GM18508 (cell line): ENCODE measurements at regions not wholly inside any gene's neighbourhood (a gene's known extent, or its start where the extent isn't known, plus 50 kb on each side); places are given as distances from the start of the nearest gene placed in this dataset.

Experiments
- ATAC-seq: cut with Tn5 transposase; IDR thresholded peaks from one replicate; pipeline ENCODE4 v1.9.1; 2021; ENCODE audit warnings: moderate number of reproducible peaks; ENCODE audit not compliant: insufficient read depth, unreplicated experiment

DNA sequence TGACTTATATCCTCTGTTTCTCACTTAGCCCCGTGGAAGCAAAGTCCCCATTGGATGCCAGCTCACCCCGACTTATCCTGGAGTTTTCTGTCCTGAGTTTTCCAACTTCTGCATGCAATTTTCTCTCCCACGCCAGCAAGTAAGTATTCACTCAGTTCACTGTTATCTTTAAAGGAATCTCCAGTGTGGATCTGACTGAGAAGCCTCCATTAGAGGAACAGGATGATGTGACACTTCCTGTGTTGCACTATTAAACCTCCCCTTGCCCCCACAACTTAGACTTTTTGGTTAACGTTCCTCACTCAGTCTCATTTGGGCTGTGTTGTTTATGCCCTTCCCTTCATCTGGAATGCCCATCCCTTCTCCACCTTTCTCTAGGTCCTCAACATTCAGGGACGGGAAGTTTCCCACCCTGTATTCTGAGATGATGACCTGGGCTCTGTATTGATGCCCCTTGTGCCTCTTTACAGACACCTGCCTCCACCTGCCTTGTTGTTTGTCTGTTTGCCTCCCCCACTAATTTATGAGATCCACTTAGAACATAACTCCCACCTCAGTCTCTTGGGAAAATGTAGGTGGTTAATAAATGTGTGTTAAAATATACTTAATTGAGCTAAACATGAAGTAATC is 536.1 kb upstream of the RAB6C start:
- no peak for ATAC-seq

DNA sequence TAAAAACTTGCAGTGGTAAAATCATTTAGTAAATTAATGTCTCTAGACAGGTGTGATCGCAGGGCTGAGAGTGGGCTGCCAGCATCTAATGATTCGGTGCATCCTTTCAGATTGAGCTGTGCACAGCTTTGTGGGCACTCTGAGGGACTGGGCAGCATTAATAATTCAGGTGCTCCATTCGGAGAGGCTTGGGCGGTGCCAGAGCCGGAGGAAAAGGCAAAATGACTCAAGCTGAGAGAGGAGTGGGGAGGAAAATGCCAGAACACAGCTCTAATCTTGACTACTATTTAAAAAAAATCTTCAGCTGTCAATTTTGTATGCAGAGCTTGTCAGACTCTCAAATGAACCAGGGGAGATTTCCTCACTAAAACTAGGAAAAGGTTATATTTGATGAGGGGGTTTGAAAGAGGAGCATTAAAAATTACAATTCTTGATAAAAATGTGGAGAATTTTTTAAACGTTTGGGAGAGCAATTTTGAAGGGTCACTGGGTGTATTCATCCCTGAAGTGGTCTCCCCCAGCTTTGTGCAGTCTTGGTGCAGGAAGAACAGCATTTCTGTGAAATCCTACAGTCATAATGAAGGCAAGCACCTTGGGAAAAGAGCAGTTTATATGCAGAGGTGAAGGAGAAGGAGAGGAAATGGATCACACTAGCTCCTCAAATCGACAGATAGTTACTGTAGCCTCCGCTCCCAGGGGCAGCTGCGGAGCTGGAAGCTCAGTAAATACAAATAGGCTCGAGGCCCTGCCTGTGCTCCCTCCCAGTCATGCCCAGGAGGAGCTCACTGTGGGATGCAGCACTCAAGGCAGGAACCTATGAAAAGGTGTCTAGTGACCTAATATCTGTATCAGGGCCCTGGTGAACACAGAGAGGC is 535.4 kb upstream of the RAB6C start:
- ATAC-seq, result no peak

DNA sequence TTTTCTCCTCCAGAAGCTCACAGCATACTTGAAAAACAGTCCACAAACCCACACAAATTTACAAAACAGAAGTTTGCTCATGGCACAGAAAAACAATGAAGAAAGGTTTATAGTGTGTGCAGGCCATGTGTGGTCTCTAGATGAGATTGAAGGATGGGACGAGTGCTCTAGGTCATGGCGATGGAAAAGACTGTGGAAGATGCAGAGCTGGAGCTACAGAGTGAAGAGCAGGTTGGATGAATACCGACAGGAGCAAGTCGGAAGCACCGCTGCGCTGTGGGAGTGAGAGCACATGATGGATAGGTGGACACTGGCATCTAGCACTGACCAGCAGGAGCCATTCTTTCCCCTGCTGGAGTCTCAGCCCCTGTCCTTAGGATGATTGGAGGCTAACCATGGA is 534.7 kb upstream of the RAB6C start:
- ATAC-seq, result no peak

DNA sequence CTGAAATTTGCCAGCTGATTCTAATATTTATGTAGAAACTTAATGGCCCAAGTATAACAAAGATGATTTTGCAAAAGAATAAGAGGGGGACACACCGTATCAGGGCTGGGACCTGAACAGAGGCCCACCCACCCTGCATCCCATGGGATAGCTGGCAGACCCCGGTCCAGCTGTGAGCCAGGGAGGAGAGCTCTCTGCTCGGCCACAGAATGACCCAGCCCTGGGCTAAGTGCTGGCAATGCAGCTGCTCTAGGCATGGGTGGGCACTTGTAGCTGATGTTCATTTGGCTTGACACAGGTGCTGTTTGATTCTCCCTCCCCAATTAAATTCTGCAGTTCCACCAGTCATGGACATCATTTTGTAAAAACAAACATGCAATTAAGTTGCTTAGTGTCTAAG is 522.8 kb upstream of the RAB6C start:
- no peak for ATAC-seq

DNA sequence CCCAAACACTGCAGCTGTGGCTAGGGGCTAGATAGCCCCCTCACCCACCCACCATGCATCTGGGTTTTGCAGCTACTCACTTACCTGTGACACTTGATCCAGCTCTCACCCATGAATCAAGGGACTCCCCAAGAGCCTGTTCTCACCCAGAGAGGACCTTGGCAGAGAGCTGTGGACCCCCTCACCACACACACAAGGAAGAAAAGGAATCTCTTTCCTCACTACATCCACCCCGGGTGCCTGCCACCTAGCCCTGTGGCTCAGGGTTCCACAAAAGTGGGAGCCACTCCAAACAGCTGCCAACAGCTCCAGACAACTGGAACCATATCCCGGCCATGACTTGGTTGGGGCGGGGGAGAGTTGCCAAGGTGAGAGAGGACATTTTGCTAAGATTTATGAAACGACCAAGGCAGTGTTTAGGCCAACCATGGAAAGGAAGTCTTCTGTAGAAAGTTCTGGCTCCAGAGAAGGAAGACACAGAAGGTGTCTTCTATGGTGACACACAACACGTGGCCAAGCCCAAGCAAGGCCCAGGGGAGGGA is 522.1 kb upstream of the RAB6C start:
- ATAC-seq, result no peak

DNA sequence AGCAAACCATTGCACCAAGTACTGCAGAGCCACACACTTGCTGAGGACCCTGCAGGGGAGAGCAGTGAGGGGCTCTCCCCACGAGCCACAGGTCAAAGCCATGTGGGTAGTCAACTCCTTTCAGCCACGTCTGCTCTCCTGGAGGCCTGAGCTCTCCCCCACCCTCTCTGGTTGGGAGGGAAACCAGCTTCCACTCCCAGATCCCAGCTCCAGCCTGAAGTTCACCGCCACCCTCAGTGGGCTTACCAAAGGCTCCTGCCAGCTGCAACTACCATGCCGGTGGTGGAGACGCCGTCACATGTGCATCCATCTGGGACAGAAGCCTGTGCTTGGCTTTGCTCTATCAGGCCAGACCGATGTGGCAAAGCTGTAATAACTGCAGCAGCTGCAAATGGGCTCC is 521.5 kb upstream of the RAB6C start:
- ATAC-seq, result no peak

DNA sequence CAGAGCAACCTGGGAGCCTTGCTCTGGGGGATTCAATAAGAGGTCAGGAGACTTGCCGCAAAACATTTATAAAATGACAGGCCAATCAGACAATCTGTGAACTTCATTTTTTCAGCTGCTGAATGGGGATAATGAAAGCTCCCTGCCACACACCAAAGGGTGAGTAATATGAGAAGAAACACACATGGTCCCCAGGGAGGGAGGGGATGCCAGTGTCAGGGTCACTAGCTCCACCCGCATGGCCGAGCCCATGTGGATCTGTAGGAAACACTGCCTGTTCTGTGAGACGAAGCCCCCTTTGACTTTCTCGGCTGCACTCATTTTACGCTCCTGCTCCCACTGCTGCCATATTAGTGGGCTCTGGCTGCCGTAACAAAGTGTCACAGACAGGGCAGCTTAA is 521.0 kb upstream of the RAB6C start:
- ATAC-seq, result no peak

DNA sequence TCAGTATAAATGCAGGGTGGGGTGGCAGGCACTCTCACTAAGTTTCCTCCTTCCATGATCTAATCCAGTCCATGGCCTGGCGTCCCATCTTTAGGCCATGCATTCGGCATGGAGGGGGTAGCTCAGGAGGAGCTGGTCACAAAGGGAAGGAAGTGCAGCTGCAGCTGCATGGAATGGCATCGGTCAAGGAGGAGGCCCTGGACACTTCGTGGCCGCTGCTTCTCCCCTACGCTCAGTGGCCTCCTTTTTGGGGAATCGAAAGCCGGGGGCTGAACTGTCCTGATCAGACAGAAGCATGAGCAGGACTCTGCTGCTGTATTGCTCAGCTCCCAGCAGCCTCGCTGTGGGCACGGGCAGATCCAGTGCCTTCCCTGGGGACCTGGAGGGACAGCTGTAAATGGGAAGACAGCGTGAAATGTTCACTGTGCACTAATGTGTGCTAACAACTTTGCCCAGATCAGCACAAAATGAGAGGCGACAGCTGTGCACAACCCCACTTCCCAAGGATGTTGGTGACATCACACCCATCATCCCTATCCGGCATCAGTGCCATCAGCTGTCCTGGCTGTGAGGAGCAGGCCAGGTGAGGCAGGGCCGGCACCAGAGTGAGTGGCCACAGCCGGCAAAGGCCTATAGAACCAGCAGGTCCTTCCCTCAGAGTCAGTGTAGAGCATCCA is 520.1 kb upstream of the RAB6C start:
- no peak for ATAC-seq

DNA sequence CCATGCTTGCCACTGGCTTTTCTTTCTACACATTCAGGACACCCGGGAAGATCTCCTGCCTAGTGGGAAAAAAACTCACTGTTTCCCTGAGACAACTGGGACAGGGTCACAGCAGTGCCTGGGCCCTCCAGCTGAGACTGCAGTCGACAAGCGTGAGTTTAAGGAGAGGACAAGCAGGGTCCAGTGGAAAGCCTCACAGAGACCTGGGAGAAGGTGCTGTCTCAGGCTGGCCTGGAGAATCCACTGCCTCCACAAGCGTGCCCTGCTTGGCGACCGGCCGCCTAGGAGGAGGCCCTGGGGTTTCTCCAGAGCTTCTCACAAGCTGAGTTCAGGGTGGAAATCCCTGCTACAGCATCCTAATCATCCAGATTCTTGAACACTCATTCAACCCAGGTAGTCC is 519.6 kb upstream of the RAB6C start:
- no peak for ATAC-seq

DNA sequence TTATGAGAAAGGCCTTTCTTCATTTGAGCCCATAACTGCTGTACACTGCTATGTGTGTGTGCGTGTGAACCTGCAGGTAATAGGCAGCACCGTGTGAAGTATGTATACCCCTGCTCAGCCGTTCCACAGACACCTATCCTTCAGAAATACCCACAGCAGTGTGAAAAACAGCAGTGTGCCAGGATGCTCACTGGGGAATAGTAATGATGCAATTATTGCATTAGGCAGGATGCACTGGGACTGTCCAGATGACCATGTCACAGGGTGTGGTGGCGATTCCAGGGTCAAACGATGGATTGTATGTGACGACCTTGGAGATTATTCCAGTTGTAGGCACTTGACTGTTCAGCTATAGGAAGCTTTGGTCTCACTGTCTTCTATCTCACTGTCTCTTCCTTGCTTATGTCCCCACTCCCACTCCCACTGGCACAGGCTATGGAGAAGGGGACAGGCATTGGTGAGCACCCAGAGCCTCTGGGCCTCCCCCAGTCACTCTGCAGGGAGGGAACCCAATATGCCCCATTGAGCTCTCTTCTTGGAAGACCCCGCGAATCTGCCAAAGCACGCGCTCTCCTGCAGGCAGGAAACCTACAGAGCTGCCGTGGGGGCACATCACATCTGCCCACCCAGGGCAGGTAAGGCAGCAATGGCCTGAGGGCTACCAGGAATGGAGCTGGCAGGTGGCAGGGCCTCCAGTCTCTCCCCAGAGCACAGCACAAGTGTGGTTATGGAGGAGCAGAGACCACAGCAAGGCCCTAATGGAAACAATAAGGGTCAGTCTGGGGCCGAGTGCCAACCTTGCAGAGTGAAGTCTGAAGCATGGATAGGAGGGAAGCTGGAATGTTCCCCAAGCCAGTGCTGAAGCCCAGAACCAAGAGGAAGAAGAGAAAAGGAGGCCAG is 518.9 kb upstream of the RAB6C start:
- ATAC-seq, result no peak

DNA sequence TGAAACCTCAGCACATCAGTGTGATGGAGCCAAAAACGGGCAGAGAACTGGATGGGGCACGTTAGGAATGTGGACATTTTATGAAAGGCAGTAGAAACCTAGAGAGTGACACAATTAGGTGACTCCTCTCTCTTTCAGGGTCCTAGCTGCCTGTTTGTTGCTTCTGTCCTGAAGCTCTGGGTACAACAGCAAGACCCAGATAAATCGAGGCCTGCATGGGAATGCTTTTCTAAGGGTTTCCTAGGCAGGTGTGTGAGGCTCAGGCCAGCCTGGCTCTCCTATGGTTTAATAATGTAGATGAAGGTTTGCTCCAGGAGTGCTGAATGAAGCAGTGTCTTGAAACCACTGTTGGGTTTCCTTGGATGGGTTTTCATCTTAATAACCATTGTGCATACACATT is 517.1 kb upstream of the RAB6C start:
- ATAC-seq, result no peak

DNA sequence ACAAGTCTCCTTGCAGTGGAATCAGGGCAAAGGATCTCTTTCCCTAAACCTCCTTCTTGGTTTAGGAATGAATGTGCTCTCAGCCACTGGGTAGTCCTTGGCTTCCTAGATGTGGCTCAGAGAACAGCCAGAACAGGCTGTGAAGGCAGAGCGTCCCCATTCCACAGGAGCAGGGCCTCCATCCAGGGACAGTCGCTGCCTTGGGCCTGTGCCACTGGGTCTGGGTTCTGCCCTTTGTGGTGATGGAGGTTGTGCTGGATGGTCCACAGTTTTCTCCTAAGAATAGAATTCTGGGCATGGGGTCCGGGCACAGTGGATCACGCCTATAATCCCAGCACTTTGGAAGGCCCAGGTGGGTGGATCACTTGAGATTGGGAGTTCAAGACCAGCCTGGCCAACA is 516.5 kb upstream of the RAB6C start:
- no peak for ATAC-seq

DNA sequence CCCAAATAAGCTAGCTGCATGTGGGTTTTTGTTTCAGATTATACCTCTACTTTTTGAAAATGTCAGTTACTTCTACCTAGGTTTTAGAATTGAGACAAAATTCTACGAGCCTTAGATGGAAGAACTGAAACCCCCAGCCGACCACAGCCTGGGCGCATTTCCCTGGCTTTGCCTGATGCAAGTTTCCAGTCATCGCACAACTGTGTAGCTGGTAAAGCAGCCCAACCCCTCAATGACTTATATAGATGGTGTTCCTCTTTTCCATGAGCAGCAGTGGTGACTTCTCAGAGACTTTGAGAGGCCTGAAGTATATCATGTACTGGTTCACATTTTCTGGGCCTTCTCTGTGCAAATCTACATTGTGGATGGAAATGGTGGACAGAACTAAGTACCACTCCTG is 515.4 kb upstream of the RAB6C start:
- no peak for ATAC-seq

DNA sequence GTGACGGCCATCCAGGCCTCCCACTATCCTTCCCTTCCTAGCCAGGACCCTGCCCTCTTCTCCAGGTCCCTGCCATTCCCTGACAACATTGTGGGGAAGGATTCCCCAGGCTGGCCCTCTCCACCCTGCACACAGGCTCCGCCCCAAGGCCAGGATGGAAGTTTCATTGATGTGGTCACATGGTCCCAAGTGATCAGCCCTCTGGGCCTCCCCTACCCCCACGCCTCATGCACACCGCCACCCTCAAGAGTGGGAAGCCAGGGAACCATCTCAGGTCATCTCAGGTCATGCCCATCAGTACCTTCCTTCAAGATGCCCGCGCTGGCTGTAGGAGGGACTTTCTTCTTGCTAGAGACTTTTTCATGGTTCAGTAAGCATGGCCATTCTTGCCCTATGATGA is 514.8 kb upstream of the RAB6C start:
- ATAC-seq, result no peak

DNA sequence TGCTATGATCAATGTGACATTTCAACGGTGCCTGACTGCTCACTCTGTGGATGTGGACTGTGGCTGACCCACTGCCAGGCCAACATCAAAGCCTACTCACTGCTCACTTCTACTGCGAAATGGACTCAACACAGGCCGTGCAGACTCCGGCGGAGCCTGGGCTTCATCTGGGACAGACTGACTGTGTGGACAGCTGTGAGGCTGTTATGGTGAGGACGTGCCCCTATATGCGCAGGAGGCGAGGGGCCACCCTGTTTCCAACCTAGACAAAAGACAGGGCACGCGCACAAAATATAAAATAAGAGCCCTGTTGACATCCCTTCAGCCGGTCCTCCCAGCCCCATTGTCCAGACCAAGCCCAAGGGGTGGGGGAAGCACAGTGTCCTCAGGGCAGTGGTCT is 514.4 kb upstream of the RAB6C start:
- ATAC-seq, result no peak

DNA sequence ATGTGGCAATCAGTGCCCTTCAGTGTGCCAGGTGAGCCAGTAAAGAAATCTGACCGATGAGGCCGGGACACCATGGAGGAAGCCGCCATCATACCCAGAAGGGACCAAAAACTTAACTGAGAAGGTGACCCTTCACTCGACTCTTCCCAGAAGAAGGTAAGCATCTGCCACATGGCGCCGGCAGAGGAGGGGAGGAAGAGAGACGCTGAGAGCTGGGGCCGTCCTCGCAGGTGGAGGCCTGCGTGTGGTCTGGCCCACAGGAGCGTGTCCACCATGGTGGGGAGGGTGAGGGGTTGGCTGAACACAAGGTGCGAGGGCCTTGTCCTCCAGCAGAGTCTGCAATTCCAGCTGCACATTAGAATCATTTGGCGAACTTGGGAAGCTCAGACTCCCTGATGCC is 513.1 kb upstream of the RAB6C start:
- no peak for ATAC-seq

DNA sequence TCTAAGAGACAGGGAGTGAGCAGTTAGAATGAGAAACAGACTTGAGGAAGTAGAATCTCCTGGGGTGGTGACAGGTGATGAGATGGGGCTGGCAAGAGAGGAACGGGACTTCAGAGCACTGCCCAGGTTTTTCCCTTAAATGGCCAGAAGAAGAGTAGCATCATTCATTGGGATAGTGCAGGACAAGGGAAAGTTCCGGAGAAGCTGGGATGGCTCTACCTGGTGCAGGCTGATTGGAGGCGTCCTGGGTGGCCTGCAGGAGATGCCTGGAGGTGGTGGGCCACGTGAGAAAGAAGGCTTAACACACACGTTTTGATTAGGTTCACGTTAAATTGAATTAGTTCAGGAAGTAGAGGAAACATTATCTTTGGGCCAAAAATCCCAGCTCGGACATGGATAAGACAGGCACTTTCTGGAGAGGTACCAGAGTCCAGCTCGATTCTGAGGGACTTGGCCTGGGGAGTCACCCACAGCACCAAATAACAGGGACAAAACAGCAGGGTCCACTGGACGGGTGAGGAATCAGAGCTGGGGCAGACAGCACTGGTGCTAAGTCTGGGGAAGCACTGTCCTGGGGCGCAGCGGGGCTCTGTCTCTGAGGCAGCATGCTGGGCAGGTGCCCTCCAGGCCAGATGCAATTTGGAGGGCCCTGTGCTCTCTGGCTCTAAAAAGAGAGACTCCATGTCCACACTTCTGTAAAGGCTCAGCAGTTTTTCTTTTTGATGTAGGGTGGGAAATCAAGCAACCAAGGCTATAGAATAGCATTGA is 512.3 kb upstream of the RAB6C start:
- ATAC-seq, result no peak

DNA sequence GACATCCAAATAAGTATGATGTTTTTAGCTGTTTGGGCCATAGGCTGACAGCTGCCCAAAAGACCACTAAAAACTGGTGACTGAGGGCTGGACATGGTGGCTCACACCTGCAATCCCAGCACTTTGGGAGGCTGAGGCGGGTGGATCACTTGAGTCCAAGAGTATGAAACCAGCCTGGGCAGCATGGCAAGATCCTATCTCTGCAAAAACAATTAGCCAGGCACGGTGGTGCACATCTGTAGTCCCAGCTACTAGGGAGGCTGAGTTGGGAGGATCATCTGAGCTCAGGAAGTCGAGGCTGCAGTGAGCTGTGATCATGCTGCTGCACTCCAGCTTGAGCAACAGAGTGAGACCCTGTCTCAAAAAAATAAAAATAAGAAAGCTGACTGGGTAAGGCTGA is 511.5 kb upstream of the RAB6C start:
- ATAC-seq, result no peak

DNA sequence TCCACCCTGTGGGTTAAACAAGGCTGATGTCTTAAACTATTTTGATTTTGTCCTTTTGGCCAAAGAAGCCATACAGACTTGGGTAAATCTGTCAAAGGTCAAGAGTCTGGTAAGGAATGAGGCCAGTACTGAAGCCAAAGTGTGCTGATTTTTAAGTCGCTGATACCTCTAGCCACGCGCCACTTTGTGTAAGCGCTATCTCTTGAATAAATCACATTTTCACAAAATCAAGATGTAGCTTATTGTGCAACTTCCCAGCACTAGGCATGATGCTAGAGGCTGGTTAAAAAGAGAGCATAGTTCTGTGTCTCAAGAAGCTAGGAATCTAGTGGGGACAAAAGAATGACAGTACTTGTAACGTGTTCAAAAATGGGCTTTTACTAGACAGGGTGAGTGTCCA is 510.6 kb upstream of the RAB6C start:
- no peak for ATAC-seq

DNA sequence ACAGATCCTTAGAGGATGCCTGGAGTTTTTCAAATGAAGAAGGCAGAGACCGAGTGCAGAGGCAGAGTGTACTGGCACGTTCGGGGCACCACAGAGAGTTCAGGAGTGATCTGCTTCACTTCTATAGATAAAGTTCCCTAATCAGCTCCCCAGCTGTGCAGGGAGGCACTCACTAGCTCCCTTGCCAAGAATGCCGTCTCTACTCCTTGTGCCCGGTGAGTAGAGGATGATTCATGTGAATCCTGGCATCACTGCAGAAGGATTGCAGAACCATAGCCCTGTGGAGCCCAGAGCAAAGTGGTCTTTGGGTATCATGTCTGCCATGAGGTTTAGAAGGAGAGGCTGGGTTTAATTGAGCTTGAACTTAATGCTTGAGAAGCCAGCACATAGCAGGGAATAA is 510.1 kb upstream of the RAB6C start:
- ATAC-seq, result no peak
